Activated naive CD8-positive, alpha-beta T cell treated with anti-CD3 and anti-CD28 coated beads, Interleukin-2, amount 50 U/mL, for 24 hours (primary cell): ENCODE measurements at regions not wholly inside any gene's neighbourhood (a gene's known extent, or its start where the extent isn't known, plus 50 kb on each side); places are given as distances from the start of the nearest gene placed in this dataset.
"Not testable (repeated sequence)": the region's sequence is repeated elsewhere in the genome, so short reads cannot be mapped to it uniquely, and the experiment has no call there.

Experiments used
- ATAC-seq: fragments of 150-1000 bp; cut with Tn5 transposase; one replicate; pipeline ENCODE4 v1.10.0; 2021
- DNase-seq: peaks from one replicate; pipeline ENCODE4 v3.0.0; 2021
- H3K27ac Mint-ChIP-seq: one replicate; pipeline ENCODE4 v1.8.0; 2021; ENCODE audit warnings: mild to moderate bottlenecking, mixed read lengths
- H3K27me3 Mint-ChIP-seq: one replicate; pipeline ENCODE4 v1.8.0; 2021; ENCODE audit warnings: mixed read lengths
- H3K36me3 Mint-ChIP-seq: one replicate; pipeline ENCODE4 v1.8.0; 2021; ENCODE audit warnings: low read depth, mixed read lengths
- H3K4me1 Mint-ChIP-seq: one replicate; pipeline ENCODE4 v1.8.0; 2021; ENCODE audit warnings: mixed read lengths
- H3K4me3 Mint-ChIP-seq: one replicate; pipeline ENCODE4 v1.8.0; 2021; ENCODE audit warnings: mild to moderate bottlenecking, moderate library complexity, mixed read lengths
- H3K9me3 Mint-ChIP-seq: one replicate; pipeline ENCODE4 v1.8.0; 2021; ENCODE audit warnings: mixed read lengths

DNA sequence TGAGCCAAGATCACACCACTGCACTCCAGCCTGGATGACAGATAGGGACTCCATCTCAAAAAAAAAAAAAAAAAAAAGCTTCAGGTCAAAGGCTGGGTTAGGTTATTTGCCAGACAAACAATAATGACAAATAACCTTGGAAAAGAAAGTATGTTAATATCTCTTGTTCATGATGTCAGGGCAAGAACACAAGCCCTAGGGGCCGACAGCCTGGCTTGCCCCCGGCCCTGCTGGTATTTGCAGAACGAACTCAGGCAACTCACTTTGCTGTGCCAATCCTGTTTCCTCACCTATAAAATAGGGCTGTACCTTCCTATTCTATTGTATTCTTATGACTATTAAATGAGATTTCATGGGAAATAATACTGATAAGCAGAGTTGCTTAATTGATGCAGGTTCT is 75.4 kb upstream of the CDC42EP3 start:
- H3K4me1 Mint-ChIP-seq: no peaks in the 10 kb centered on the region
- no peaks in the 10 kb centered on the region for H3K9me3 Mint-ChIP-seq
- no peaks in the 10 kb centered on the region for H3K36me3 Mint-ChIP-seq
- no peaks in the 10 kb centered on the region for H3K27me3 Mint-ChIP-seq
- no peak overlapping the region for H3K4me3 Mint-ChIP-seq
- no peak for DNase-seq
- ATAC-seq: no peak
- H3K27ac Mint-ChIP-seq: no peak overlapping the region

DNA sequence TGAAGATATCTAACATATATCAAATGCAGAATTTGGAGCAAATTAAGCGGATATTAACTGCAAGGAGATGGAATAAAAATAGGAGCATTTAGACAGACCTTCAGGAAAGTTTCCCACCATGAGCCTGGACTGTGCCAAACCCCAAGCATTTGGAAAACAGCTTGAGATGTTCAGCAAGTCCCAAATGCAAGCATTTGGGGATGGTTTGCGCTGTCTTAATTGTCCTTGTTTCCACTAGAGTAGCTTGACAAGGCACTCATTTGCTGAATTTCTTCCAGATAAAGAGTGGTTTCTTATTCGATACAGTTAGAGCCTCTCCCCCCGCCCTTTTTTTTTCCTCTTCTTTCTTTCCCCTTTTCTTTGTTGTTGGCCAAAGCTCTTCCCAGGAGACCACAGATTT is 77.1 kb upstream of the CDC42EP3 start:
- no peaks in the 10 kb centered on the region for H3K36me3 Mint-ChIP-seq
- no peaks in the 10 kb centered on the region for H3K9me3 Mint-ChIP-seq
- no peaks in the 10 kb centered on the region for H3K4me1 Mint-ChIP-seq
- H3K27me3 Mint-ChIP-seq: no peaks in the 10 kb centered on the region
- H3K27ac Mint-ChIP-seq: no peak overlapping the region
- DNase-seq (no peak), ATAC-seq (no peak)
- no peak overlapping the region for H3K4me3 Mint-ChIP-seq

GRCh38 chr2:37750286-37750685 is 78.8 kb upstream of the CDC42EP3 start:
- ATAC-seq, H3K4me1 Mint-ChIP-seq, DNase-seq, H3K27ac Mint-ChIP-seq, H3K27me3 Mint-ChIP-seq, H3K4me3 Mint-ChIP-seq, H3K36me3 Mint-ChIP-seq, H3K9me3 Mint-ChIP-seq: not testable (repeated sequence)

GRCh38 chr2:37752766-37753165 is 81.3 kb upstream of the CDC42EP3 start:
- no peak for DNase-seq
- H3K27me3 Mint-ChIP-seq: no peaks in the 10 kb centered on the region
- H3K4me1 Mint-ChIP-seq: no peaks in the 10 kb centered on the region
- no peak for ATAC-seq
- H3K36me3 Mint-ChIP-seq: no peaks in the 10 kb centered on the region
- no peak overlapping the region for H3K4me3 Mint-ChIP-seq
- no peaks in the 10 kb centered on the region for H3K9me3 Mint-ChIP-seq
- H3K27ac Mint-ChIP-seq: no peak overlapping the region

GRCh38 chr2:37753758-37754157 is 82.3 kb upstream of the CDC42EP3 start:
- no peaks in the 10 kb centered on the region for H3K27me3 Mint-ChIP-seq
- no peak overlapping the region for H3K27ac Mint-ChIP-seq
- DNase-seq (no peak), ATAC-seq (no peak)
- H3K9me3 Mint-ChIP-seq: no peaks in the 10 kb centered on the region
- no peaks in the 10 kb centered on the region for H3K36me3 Mint-ChIP-seq
- no peaks in the 10 kb centered on the region for H3K4me1 Mint-ChIP-seq
- H3K4me3 Mint-ChIP-seq: no peak overlapping the region

GRCh38 chr2:37755961-37756559 is 84.6 kb upstream of the CDC42EP3 start:
- not testable (repeated sequence) for ATAC-seq

GRCh38 chr2:37757456-37757855 is 86.0 kb upstream of the CDC42EP3 start:
- DNase-seq, H3K36me3 Mint-ChIP-seq, ATAC-seq, H3K27me3 Mint-ChIP-seq, H3K4me1 Mint-ChIP-seq, H3K9me3 Mint-ChIP-seq, H3K4me3 Mint-ChIP-seq, H3K27ac Mint-ChIP-seq: not testable (repeated sequence)

More at GRCh38 chr2:37755961-37756559, 84.6 kb upstream of the CDC42EP3 start:
- not testable (repeated sequence) for DNase-seq, H3K4me3 Mint-ChIP-seq, H3K4me1 Mint-ChIP-seq, H3K27me3 Mint-ChIP-seq, H3K27ac Mint-ChIP-seq, H3K9me3 Mint-ChIP-seq, H3K36me3 Mint-ChIP-seq

- not testable (repeated sequence) for ATAC-seq, H3K27ac Mint-ChIP-seq, H3K9me3 Mint-ChIP-seq
Observed at GRCh38 chr2:37758141-37758601, 86.7 kb upstream of the CDC42EP3 start.

DNA sequence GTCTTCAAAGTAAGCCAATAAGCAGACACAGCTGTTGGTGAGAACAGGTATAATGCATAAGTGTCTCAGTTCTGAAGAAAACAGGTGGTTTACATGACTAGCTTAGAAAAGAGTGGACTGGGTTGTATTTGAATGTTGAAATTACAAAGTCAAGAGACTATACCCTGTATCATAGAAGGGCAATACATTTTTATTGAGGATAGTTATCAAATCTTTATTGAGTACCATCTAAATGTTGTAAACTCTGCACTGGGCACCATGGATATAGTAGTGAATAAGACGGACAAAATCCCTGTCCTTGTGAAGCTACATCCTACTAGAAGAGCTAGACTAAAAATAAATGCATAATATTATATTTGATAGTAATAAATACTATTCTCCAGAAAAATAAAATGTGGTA is 88.5 kb upstream of the CDC42EP3 start:
- not testable (repeated sequence) for H3K27ac Mint-ChIP-seq, H3K4me3 Mint-ChIP-seq, ATAC-seq, H3K27me3 Mint-ChIP-seq, DNase-seq, H3K4me1 Mint-ChIP-seq, H3K9me3 Mint-ChIP-seq, H3K36me3 Mint-ChIP-seq

More at GRCh38 chr2:37758141-37758601, 86.7 kb upstream of the CDC42EP3 start:
- H3K27me3 Mint-ChIP-seq, H3K4me3 Mint-ChIP-seq, DNase-seq, H3K4me1 Mint-ChIP-seq, H3K36me3 Mint-ChIP-seq: not testable (repeated sequence)

DNA sequence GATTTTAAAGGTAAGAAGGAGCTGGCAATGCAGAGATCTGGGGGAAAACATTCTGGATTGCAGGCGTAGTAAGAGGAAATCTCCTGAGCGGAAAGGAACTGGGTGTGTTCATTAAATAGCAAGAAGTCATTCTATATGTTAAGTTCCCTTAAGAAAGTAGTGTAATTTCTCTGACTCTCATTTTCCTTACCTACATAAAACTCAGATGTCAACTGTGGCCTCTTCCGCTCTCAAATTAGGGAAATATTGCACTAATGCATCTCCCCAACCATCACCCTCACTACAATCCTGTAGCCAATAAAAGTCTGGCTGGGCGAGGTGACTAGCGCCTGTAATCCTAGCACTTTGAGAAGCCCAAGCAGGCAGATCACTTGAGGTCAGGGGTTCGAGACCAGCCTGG is 89.0 kb upstream of the CDC42EP3 start:
- DNase-seq (no peak), ATAC-seq (no peak)
- H3K4me1 Mint-ChIP-seq: peaks cover 2% of the 10 kb centered on the region
- no peak overlapping the region for H3K27ac Mint-ChIP-seq
- no peak overlapping the region for H3K4me3 Mint-ChIP-seq
- peaks cover 1% of the 10 kb centered on the region for H3K27me3 Mint-ChIP-seq
- H3K9me3 Mint-ChIP-seq: no peaks in the 10 kb centered on the region
- H3K36me3 Mint-ChIP-seq: no peaks in the 10 kb centered on the region

GRCh38 chr2:37762281-37762680 is 90.8 kb upstream of the CDC42EP3 start:
- not testable (repeated sequence) for H3K27me3 Mint-ChIP-seq, ATAC-seq

GRCh38 chr2:37764739-37765138 is 93.3 kb upstream of the CDC42EP3 start:
- DNase-seq: no peak
- Mint-ChIP-seq H3K36me3 (no peaks in the 10 kb centered on the region), H3K4me3 (no peak overlapping the region), H3K27me3 (peaks cover 1% of the 10 kb centered on the region), H3K9me3 (no peaks in the 10 kb centered on the region), H3K4me1 (peaks cover 2% of the 10 kb centered on the region), H3K27ac (no peak overlapping the region)
- ATAC-seq: no peak

More at GRCh38 chr2:37762281-37762680, 90.8 kb upstream of the CDC42EP3 start:
- DNase-seq, H3K36me3 Mint-ChIP-seq, H3K4me1 Mint-ChIP-seq, H3K4me3 Mint-ChIP-seq, H3K9me3 Mint-ChIP-seq, H3K27ac Mint-ChIP-seq: not testable (repeated sequence)

DNA sequence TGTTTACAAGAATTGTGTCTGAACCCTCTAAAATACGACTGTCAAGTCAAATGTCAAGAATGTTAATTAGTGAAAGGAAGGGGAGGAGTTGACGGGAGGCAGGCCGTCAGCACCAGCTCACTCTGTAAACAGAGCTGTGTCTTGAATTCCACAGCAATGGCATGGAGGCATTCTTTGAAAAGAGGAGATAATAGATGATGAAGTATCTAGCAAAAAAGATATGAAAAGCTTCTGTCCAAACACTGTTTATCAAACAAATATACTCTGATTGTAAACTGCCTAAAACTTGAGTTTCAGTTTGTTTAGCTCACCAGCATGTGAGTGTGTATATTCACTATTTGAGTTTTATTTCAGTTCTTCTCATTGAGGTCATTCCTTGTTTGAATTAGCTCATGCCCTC is 94.7 kb upstream of the CDC42EP3 start:
- Mint-ChIP-seq H3K9me3 (no peaks in the 10 kb centered on the region), H3K27ac (no peak overlapping the region), H3K36me3 (no peaks in the 10 kb centered on the region), H3K4me3 (no peak overlapping the region), H3K4me1 (peaks cover 2% of the 10 kb centered on the region), H3K27me3 (peaks cover 1% of the 10 kb centered on the region)
- ATAC-seq: no peak
- DNase-seq: no peak

DNA sequence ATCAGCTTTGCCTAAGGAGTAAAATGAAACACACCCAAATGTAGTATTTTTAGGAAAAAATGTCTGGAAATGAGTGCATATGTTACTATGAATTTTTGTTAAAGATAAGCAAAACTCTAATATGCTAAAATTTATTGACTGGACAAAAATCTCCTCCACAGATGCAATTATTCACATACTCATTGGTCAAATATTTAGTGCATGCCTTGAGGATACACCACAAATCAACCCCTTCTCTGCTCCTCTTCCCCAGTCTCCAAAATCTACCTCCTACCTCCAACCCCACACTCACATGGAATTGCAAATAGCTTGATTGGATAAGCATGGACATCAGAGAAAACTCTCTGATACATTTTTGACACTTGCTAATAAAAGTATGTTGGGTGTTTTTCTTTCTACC is 95.6 kb upstream of the CDC42EP3 start:
- H3K9me3 Mint-ChIP-seq: no peaks in the 10 kb centered on the region
- DNase-seq (no peak), ATAC-seq (no peak)
- H3K27ac Mint-ChIP-seq: no peak overlapping the region
- H3K4me3 Mint-ChIP-seq: no peak overlapping the region
- H3K4me1 Mint-ChIP-seq: peaks cover 2% of the 10 kb centered on the region
- H3K27me3 Mint-ChIP-seq: no peaks in the 10 kb centered on the region
- no peaks in the 10 kb centered on the region for H3K36me3 Mint-ChIP-seq

- Mint-ChIP-seq H3K36me3 (no peaks in the 10 kb centered on the region), H3K4me1 (peaks cover 2% of the 10 kb centered on the region), H3K27me3 (no peaks in the 10 kb centered on the region), H3K9me3 (no peaks in the 10 kb centered on the region), H3K27ac (no peak overlapping the region), H3K4me3 (no peak overlapping the region)
- DNase-seq (no peak), ATAC-seq (no peak)
Observed at GRCh38 chr2:37767959-37768925, 96.8 kb upstream of the CDC42EP3 start.
